Stomach (tissue), 8 donors: ENCODE measurements at regions not wholly inside any gene's neighbourhood (a gene's known extent, or its start where the extent isn't known, plus 50 kb on each side); places are given as distances from the start of the nearest gene placed in this dataset.

Experiments used
- DNase-seq, 2 donors: peaks; one replicate each; pipeline versions ENCODE4 v3.0.0 to v3.0.0-alpha.2; 2013 to 2019
- H3K27ac ChIP-seq, 5 donors: fragments of 200-600 bp in 4 of 5; sonication (generic) in 4 of 5; one replicate each; pipeline ENCODE4 v1.5.1; 2013 to 2019; ENCODE audit warnings: mild to moderate bottlenecking in 1 of 5, moderate library complexity in 1 of 5
- H3K27me3 ChIP-seq, 3 donors: fragments of 200-600 bp; sonication (generic); one replicate each; pipeline ENCODE4 v1.5.1; 2017 to 2019; ENCODE audit warnings: mixed run types in 1 of 3
- H3K36me3 ChIP-seq, 4 donors: fragments of 200-600 bp; sonication (generic); 1 replicate in 3 of 4; 2 replicates in 1 of 4; pipeline ENCODE4 v1.5.1; 2016 to 2019
- H3K4me1 ChIP-seq, 4 donors: fragments of 200-600 bp; sonication (generic); one replicate each; pipeline ENCODE4 v1.5.1; 2016 to 2019
- H3K4me3 ChIP-seq, 4 donors: fragments of 200-600 bp; sonication (generic) in 3 of 4; one replicate each; pipeline ENCODE4 v1.5.1; 2016 to 2019; ENCODE audit warnings: mild to moderate bottlenecking in 1 of 4
- H3K9me3 ChIP-seq, 4 donors: fragments of 200-600 bp; sonication (generic); one replicate each; pipeline ENCODE4 v1.5.1; 2016 to 2019
- CTCF ChIP-seq, 7 experiments: fragments of 450-650 bp in 4 of 7; fragments of 200-600 bp in 3 of 7; sonication (generic) in 3 of 7; IDR thresholded peaks; one replicate each; pipeline ENCODE4 v1.5.1; 2016 to 2019; ENCODE audit warnings: antibody characterized with exemption in 7 of 7, control low read depth in 2 of 7, mild to moderate bottlenecking in 1 of 7
- EP300 ChIP-seq: sonication (generic); formaldehyde crosslinking; IDR thresholded peaks from one replicate; pipeline ENCODE4 v1.6.1; 2017; ENCODE audit warnings: antibody characterized with exemption
- POLR2A ChIP-seq, 4 donors: fragments of 450-650 bp; IDR thresholded peaks; one replicate each; pipeline ENCODE4 v1.6.1; 2016; ENCODE audit warnings: antibody characterized with exemption in 4 of 4, control low read depth in 2 of 4, mild to moderate bottlenecking in 1 of 4, moderate library complexity in 1 of 4
- POLR2AphosphoS5 ChIP-seq, 3 donors: sonication (generic); formaldehyde crosslinking; IDR thresholded peaks; one replicate each; pipeline ENCODE4 v1.6.1; 2016; ENCODE audit warnings: antibody characterized with exemption in 3 of 3
- WGBS, 5 donors: extraction: QIAGEN DNeasy Blood & Tissue Kit in 3 of 5; methylation state at CpG; one replicate each; pipeline versions ENCODE4 v1.1.5 to v1.1.7; 2013 to 2018; 5-methylcytosine and 5-hydroxymethylcytosine counted together
- intact Hi-C: fragments of 100-400 bp; cut with DNase I; formaldehyde crosslinking; loops from one replicate; pipeline ENCODE4 v1.15.1; 2023; ENCODE audit warnings: low total_unique reads
- donor health status: healthy with polysubstance abuse.
- donor health status: Bipolar disorder and iron deficiency.
- donor health status: healthy.

GRCh38 chr4:124060261-124060918 lies 652.1 kb downstream of the ANKRD50 start:
- H3K27me3 ChIP-seq, result no peaks in the 10 kb centered on the region
- no peaks in the 10 kb centered on the region for H3K36me3 ChIP-seq
- H3K9me3 ChIP-seq, result no peaks in the 10 kb centered on the region
- H3K4me1 ChIP-seq, result peaks cover 0 to 18% (median 9%) of the 10 kb centered on the region in 4 donors
- WGBS, 5 donors, result 3 to 12% (median 7%) methylated on average over 2 of the region's 2 CpGs
- H3K27ac ChIP-seq, result peak overlapping the region in 4 of 5 donors; percentile 38 to 78 (median 66)
- intact Hi-C loops, result no loop called here
- no peak overlapping the region for H3K4me3 ChIP-seq
- TF ChIP-seq CTCF (IDR thresholded peaks at IDR 0.05) (no peak), EP300 (no peak), POLR2AphosphoS5 (IDR thresholded peaks at IDR 0.05) (peak in 2 of 3 donors; percentile 43 to 60), POLR2A (IDR thresholded peaks at IDR 0.05) (no peak)
- DNase-seq, result peak; percentile 27 to 61

GRCh38 chr4:124061413-124061812 lies 651.1 kb downstream of the ANKRD50 start:
- intact Hi-C loops, result no loop called here
- H3K27ac ChIP-seq, result peak overlapping the region in 4 of 5 donors; percentile 36 to 78 (median 66)
- TF ChIP-seq EP300 (no peak), POLR2AphosphoS5 (IDR thresholded peaks at IDR 0.05) (no peak), POLR2A (IDR thresholded peaks at IDR 0.05) (no peak), CTCF (IDR thresholded peaks at IDR 0.05) (no peak)

DNA sequence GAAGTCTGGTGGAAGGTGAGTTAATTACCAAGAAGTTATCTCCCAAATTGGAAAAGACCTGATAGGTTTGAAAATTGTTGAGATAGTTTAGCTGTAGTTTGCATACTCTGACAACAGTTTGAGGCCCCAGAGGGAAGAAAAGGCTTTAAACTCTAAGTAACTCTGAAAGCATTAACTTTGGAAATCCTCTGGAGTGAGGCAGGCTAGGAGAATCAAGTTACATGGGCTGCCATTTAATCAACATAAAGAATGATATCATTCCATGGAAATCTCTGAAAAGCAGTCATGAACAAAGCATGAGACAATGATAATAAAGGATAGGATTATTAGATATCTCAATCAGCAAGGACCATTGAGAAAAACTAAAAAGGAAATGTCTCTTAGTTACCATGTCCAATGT lies 647.1 kb downstream of the ANKRD50 start:
- TF ChIP-seq EP300, result no peak
- TF ChIP-seq POLR2A (IDR thresholded peaks at IDR 0.05), result no peak
- TF ChIP-seq CTCF (IDR thresholded peaks at IDR 0.05), result no peak
- no peak for TF ChIP-seq POLR2AphosphoS5 (IDR thresholded peaks at IDR 0.05)
- Histone ChIP-seq H3K4me1 (peaks cover 0 to 11% (median 7%) of the 10 kb centered on the region in 4 donors), H3K27ac (no peak overlapping the region), H3K4me3 (no peak overlapping the region), H3K9me3 (peaks cover 0 to 9% (median 7%) of the 10 kb centered on the region in 4 donors), H3K36me3 (no peaks in the 10 kb centered on the region), H3K27me3 (no peaks in the 10 kb centered on the region)
- no peak for DNase-seq
- intact Hi-C loops, result no loop called here

More at GRCh38 chr4:124061413-124061812, 651.1 kb downstream of the ANKRD50 start:
- no peak overlapping the region for H3K4me3 ChIP-seq
- H3K9me3 ChIP-seq, result no peaks in the 10 kb centered on the region
- no peaks in the 10 kb centered on the region for H3K27me3 ChIP-seq
- peak in 1 of 2 donors; percentile 4 for DNase-seq
- no peaks in the 10 kb centered on the region for H3K36me3 ChIP-seq
- H3K4me1 ChIP-seq, result peaks cover 0 to 18% (median 9%) of the 10 kb centered on the region in 4 donors

DNA sequence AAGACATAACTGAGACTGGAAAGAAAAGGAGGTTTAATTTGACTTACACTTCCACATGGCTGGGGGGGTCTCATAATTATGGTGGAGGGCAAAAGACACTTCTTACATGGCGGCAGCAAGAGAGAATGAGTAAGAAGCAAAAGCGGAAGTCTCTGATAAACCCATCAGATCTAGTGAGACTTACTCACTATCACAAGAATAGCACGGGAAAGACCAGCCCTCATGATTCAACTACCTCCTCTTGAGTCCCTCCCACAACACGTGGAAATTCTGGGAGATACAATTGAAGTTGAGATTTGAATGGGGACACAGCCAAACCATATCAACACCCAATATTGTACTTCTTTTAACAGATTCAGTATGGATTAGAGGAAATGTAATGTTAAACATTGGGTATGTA lies 646.6 kb downstream of the ANKRD50 start:
- H3K36me3 ChIP-seq, result no peaks in the 10 kb centered on the region
- peaks cover 0 to 14% (median 12%) of the 10 kb centered on the region in 4 donors for H3K9me3 ChIP-seq
- DNase-seq, result no peak
- TF ChIP-seq CTCF (IDR thresholded peaks at IDR 0.05), result no peak
- TF ChIP-seq EP300, result no peak
- TF ChIP-seq POLR2A (IDR thresholded peaks at IDR 0.05), result no peak
- no peak for TF ChIP-seq POLR2AphosphoS5 (IDR thresholded peaks at IDR 0.05)
- H3K27ac ChIP-seq, result no peak overlapping the region
- intact Hi-C loops, result no loop called here
- WGBS, 5 donors, result 87 to 91% (median 90%) methylated on average over 4 of the region's 4 CpGs
- no peaks in the 10 kb centered on the region for H3K27me3 ChIP-seq
- H3K4me1 ChIP-seq, result peaks cover 0 to 6% (median 2%) of the 10 kb centered on the region in 4 donors
- no peak overlapping the region for H3K4me3 ChIP-seq
